22Rv1 (cell line): ENCODE measurements at regions not wholly inside any gene's neighbourhood (a gene's known extent, or its start where the extent isn't known, plus 50 kb on each side); places are given as distances from the start of the nearest gene placed in this dataset.

ENCODE experiments used
- H3K27ac ChIP-seq: fragments of 450-650 bp; 2 replicates; pipeline ENCODE4 v1.5.1; 2017
- ZFX ChIP-seq: fragments of 450-650 bp; IDR thresholded peaks from 2 replicates; pipeline ENCODE4 v1.6.1; 2017; ENCODE audit warnings: antibody characterized with exemption, borderline replicate concordance
- TF ChIP-seq, protein P1 (sequence below): fragments of 450-650 bp; IDR thresholded peaks from 2 replicates; pipeline ENCODE4 v1.5.1; 2017; ENCODE audit warnings: mild to moderate bottlenecking

DNA sequence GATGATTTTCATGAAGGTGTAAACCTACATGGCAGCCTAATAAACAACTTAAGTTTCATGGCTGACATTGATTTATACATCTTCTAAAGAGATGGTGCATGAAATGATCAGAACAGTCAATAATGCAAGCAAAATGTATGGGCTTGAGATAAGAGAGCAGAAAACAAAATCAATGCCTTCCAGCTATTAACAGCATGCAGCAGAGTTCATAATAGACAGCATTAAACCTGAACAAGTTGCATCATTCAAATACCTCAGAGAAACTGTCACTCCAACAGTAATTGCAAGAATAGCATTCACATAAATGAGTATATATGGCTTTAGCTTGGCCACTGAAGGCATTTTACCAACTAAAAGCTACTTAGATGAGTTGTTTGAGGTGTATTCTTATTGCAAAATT, 319.6 kb upstream of the ARID1B start:
- no peak for TF ChIP-seq ZFX
- TF ChIP-seq, protein P1, sequence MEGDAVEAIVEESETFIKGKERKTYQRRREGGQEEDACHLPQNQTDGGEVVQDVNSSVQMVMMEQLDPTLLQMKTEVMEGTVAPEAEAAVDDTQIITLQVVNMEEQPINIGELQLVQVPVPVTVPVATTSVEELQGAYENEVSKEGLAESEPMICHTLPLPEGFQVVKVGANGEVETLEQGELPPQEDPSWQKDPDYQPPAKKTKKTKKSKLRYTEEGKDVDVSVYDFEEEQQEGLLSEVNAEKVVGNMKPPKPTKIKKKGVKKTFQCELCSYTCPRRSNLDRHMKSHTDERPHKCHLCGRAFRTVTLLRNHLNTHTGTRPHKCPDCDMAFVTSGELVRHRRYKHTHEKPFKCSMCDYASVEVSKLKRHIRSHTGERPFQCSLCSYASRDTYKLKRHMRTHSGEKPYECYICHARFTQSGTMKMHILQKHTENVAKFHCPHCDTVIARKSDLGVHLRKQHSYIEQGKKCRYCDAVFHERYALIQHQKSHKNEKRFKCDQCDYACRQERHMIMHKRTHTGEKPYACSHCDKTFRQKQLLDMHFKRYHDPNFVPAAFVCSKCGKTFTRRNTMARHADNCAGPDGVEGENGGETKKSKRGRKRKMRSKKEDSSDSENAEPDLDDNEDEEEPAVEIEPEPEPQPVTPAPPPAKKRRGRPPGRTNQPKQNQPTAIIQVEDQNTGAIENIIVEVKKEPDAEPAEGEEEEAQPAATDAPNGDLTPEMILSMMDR: no peak

GRCh38 chr6:156455847-156456246, 321.3 kb upstream of the ARID1B start:
- H3K27ac ChIP-seq: no peak overlapping the region

More for the DNA sequence above, 319.6 kb upstream of the ARID1B start:
- H3K27ac ChIP-seq: no peak overlapping the region

GRCh38 chr6:156454867-156455266, 322.3 kb upstream of the ARID1B start:
- no peak for TF ChIP-seq ZFX
- TF ChIP-seq, protein P1: no peak
- no peak overlapping the region for H3K27ac ChIP-seq

More at GRCh38 chr6:156455847-156456246, 321.3 kb upstream of the ARID1B start:
- TF ChIP-seq, protein P1: no peak
- no peak for TF ChIP-seq ZFX

DNA sequence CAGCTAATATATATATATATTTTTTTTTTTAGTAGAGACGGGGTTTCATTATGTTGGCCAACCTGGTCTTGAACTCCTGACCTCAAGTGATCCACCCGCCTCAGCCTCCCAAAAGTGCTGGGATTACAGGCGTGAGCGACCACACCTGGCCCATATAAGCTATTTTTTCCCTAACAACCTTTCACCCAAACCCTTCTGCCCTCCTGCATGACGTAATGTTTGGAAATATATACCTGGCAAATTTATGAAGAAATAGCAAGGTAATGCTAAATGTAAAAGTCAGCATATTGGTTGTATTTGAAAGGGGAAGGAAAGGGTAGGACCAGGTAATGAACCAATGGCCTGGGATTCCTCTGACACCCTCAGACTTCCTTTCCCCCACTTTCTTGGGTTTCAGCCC, 325.5 kb upstream of the ARID1B start:
- H3K27ac ChIP-seq: no peak overlapping the region
- no peak for TF ChIP-seq ZFX

DNA sequence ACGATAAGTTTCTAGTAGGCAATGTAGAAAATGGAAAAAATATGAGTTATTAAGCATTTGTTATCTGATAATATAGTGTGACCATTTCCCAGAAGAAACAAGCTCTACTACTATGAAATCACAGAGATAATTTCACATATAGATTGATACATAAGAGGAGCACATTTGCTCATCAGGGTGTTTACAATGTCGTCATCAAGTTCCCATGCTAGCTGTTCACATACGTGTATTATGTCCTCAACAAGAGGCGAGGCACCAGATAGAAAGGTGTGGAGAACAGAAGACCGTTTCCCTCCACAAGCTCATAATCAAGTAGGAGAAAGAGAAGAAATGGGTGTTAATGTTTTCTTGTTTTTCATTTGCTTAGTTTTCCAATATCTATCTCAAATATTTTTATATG, 326.1 kb upstream of the ARID1B start:
- no peak overlapping the region for H3K27ac ChIP-seq
- TF ChIP-seq, protein P1: no peak
- no peak for TF ChIP-seq ZFX

- H3K27ac ChIP-seq: no peak overlapping the region
- no peak for TF ChIP-seq ZFX
These were observed 326.8 kb upstream of the ARID1B start for GRCh38 chr6:156450421-156450820.

GRCh38 chr6:156449569-156449968, 327.6 kb upstream of the ARID1B start:
- no peak overlapping the region for H3K27ac ChIP-seq
- TF ChIP-seq, protein P1: no peak
- no peak for TF ChIP-seq ZFX

DNA sequence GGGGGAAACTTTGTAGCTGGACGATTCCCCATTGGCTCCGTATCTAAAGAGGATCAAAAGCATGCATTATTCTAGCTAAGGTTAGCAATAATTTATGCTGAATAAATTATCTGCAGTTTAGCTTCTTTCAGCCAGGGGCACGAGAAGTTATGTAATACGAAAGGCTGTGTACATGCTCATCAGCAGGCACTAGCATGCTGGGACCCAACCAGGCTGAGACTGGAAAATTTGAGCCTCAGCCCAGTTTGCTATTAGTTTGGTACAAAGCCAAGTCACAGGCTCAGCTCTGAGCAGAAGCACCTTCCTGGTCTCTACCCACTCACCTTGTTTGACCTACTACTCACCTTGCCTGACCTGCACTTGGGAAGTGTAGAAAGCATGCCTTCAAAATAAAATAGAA, 328.1 kb upstream of the ARID1B start:
- no peak overlapping the region for H3K27ac ChIP-seq

More for the DNA sequence above, 328.1 kb upstream of the ARID1B start:
- no peak for TF ChIP-seq ZFX
- TF ChIP-seq, protein P1: no peak
